ENCODE measurements at regions not wholly inside any gene's neighbourhood (a gene's known extent, or its start where the extent isn't known, plus 50 kb on each side); places are given as distances from the start of the nearest gene placed in this dataset.

- Histone ChIP-seq H2AFZ (no peak overlapping the region), H3K4me1 (ENCODE audit: insufficient read depth) (no peaks in the 10 kb centered on the region), H3K79me2 (replicated peaks; ENCODE audit: insufficient read depth) (no peaks in the 10 kb centered on the region), H3K36me3 (ENCODE audit: insufficient read depth) (no peaks in the 10 kb centered on the region), H3K4me3 (no peak overlapping the region), H3K27me3 (ENCODE audit: insufficient read depth) (no peaks in the 10 kb centered on the region), H3K4me2 (no peak overlapping the region), H4K20me1 (replicated peaks; ENCODE audit: insufficient read depth) (no peaks in the 10 kb centered on the region), H3K27ac (ENCODE audit: low read depth) (no peak overlapping the region), H3F3A (replicated peaks; ENCODE audit: low read depth) (no peaks in the 10 kb centered on the region), H3K9me2 (ENCODE audit: insufficient read depth) (peaks cover 8% of the 10 kb centered on the region; the same call in 1 of the 2 replicates)
- no peak overlapping the region for H3K4me3 Mint-ChIP-seq
- ATAC-seq (no peak), DNase-seq (ENCODE audit: low spot score) (no peak)
- H3K36me3 Mint-ChIP-seq (ENCODE audit: low read depth): no peaks in the 10 kb centered on the region; the same call in 2 of the 3 replicates
- no peaks in the 10 kb centered on the region for H3K4me1 Mint-ChIP-seq
- H3K9me3 Mint-ChIP-seq: no peaks in the 10 kb centered on the region; the same call in 1 of the 3 replicates
- TF ChIP-seq ZNF462 (CRISPR knock-in tag; IDR thresholded peaks at IDR 0.05): no peak
- TF ChIP-seq ETS1 (IDR thresholded peaks at IDR 0.05): no peak
- no peak for TF ChIP-seq NANOG (IDR thresholded peaks at IDR 0.05; ENCODE audit: borderline replicate concordance)
- no peak for TF ChIP-seq ZNF114 (CRISPR knock-in tag; IDR thresholded peaks at IDR 0.05)
- no peak for TF ChIP-seq REST (IDR thresholded peaks at IDR 0.05; ENCODE audit: unreplicated experiment)
- no peak for TF ChIP-seq ZNF331 (CRISPR knock-in tag; IDR thresholded peaks at IDR 0.05; ENCODE audit: low read depth)
- no peak for TF ChIP-seq POLR2AphosphoS5 (IDR thresholded peaks at IDR 0.05; ENCODE audit: low read depth)
- H3K27ac Mint-ChIP-seq: no peak overlapping the region
- H3K27me3 Mint-ChIP-seq (ENCODE audit: insufficient read depth, low read depth, poor library complexity): peaks cover 11% of the 10 kb centered on the region
Observed at GRCh38 chr16:55078153-55078552, 147.5 kb downstream of the IRX5 start.
